Neural cell (in vitro differentiated cells): ENCODE measurements at regions not wholly inside any gene's neighbourhood (a gene's known extent, or its start where the extent isn't known, plus 50 kb on each side); places are given as distances from the start of the nearest gene placed in this dataset.

Source experiments
- EP300 ChIP-seq: fragments of 450-650 bp; conservative IDR thresholded peaks from 2 replicates; pipeline ENCODE4 v1.6.1; 2014; ENCODE audit warnings: antibody characterized with exemption, mild to moderate bottlenecking, moderate library complexity; ENCODE audit not compliant: poor library complexity, severe bottlenecking
- MXI1 ChIP-seq: fragments of 450-650 bp; conservative IDR thresholded peaks from 2 replicates; pipeline ENCODE4 v1.6.1; 2014; ENCODE audit warnings: antibody characterized with exemption, mild to moderate bottlenecking; ENCODE audit not compliant: poor library complexity, severe bottlenecking
- POLR2AphosphoS5 ChIP-seq: IDR thresholded peaks from 2 replicates; pipeline ENCODE4 v1.6.1; 2012
- TF ChIP-seq, protein P1 (sequence below): fragments of 450-650 bp; IDR thresholded peaks from 2 replicates; pipeline ENCODE4 v1.5.1; 2014; ENCODE audit warnings: antibody characterized with exemption, mild to moderate bottlenecking, moderate library complexity; ENCODE audit not compliant: poor library complexity, severe bottlenecking

DNA sequence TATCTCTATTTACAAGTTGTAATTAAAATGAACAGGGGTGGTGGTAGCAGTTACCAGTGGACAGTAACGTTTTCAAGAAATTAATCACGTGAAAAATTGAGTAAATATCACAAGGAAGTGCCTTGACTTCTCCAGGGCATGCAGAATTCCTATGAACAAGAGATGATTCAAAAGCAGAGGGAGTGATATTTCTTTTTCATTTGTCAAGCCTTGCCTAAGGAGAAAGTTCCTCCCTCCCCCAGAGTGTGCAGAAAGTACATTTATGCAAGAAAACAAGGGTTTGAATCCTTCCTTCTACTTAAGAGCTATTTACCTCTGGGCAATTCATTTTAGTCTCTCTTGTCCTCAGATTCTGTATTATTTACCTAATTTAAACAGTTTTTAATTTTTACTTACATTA lies 53.3 kb upstream of the ZNF385D start:
- TF ChIP-seq POLR2AphosphoS5 (no peak), MXI1 (no peak), EP300 (no peak)
- TF ChIP-seq, protein P1, sequence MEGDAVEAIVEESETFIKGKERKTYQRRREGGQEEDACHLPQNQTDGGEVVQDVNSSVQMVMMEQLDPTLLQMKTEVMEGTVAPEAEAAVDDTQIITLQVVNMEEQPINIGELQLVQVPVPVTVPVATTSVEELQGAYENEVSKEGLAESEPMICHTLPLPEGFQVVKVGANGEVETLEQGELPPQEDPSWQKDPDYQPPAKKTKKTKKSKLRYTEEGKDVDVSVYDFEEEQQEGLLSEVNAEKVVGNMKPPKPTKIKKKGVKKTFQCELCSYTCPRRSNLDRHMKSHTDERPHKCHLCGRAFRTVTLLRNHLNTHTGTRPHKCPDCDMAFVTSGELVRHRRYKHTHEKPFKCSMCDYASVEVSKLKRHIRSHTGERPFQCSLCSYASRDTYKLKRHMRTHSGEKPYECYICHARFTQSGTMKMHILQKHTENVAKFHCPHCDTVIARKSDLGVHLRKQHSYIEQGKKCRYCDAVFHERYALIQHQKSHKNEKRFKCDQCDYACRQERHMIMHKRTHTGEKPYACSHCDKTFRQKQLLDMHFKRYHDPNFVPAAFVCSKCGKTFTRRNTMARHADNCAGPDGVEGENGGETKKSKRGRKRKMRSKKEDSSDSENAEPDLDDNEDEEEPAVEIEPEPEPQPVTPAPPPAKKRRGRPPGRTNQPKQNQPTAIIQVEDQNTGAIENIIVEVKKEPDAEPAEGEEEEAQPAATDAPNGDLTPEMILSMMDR, result no peak
